NB4 (cell line): ENCODE measurements at regions not wholly inside any gene's neighbourhood (a gene's known extent, or its start where the extent isn't known, plus 50 kb on each side); places are given as distances from the start of the nearest gene placed in this dataset.

Experiments used
- POLR2A ChIP-seq: IDR thresholded peaks from 2 replicates; pipeline ENCODE4 v1.6.1; 2011; ENCODE audit warnings: mild to moderate bottlenecking; ENCODE audit not compliant: insufficient read length; ENCODE audit errors: extremely low read depth
- TF ChIP-seq, protein P1 (sequence below): IDR thresholded peaks from one replicate; pipeline ENCODE4 v1.5.1; 2012; ENCODE audit warnings: low read depth, low read length

DNA sequence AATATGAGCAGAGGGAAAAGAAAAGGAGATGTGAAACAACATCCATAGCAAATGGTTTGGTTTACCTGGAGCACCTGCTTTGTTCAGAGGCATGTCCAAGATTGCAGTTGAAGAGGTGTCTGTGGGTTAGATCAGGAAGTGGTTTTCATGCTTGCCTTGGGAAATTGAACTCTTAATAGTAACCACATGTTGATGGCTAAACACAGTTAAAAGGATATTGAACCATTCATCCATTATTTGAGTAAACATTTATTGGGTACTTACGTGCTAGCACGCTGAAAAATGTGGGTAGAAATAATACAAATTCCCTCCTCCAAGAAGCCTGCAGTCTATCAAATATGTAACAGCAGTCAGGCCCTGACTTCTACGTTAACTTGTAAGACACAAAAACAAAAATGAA is 235.7 kb upstream of the TNC start:
- TF ChIP-seq, protein P1, sequence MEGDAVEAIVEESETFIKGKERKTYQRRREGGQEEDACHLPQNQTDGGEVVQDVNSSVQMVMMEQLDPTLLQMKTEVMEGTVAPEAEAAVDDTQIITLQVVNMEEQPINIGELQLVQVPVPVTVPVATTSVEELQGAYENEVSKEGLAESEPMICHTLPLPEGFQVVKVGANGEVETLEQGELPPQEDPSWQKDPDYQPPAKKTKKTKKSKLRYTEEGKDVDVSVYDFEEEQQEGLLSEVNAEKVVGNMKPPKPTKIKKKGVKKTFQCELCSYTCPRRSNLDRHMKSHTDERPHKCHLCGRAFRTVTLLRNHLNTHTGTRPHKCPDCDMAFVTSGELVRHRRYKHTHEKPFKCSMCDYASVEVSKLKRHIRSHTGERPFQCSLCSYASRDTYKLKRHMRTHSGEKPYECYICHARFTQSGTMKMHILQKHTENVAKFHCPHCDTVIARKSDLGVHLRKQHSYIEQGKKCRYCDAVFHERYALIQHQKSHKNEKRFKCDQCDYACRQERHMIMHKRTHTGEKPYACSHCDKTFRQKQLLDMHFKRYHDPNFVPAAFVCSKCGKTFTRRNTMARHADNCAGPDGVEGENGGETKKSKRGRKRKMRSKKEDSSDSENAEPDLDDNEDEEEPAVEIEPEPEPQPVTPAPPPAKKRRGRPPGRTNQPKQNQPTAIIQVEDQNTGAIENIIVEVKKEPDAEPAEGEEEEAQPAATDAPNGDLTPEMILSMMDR = no peak
- TF ChIP-seq POLR2A = no peak
